IMR-90 (cell line): ENCODE measurements at regions not wholly inside any gene's neighbourhood (a gene's known extent, or its start where the extent isn't known, plus 50 kb on each side); places are given as distances from the start of the nearest gene placed in this dataset.

Experiments
- BHLHE40 ChIP-seq: fragments of 150-350 bp; IDR thresholded peaks from 2 replicates; pipeline ENCODE4 v1.6.1; 2016; ENCODE audit warnings: mild to moderate bottlenecking, low read depth, low read length
- CEBPB ChIP-seq: IDR thresholded peaks from 2 replicates; pipeline ENCODE4 v1.6.1; 2012; ENCODE audit warnings: low read depth, low read length, improper control_type of control experiment
- CTCF ChIP-seq: conservative IDR thresholded peaks from 2 replicates; pipeline ENCODE4 v1.5.1; 2012; ENCODE audit warnings: mild to moderate bottlenecking, low read depth, low read length, improper control_type of control experiment
- MAFK ChIP-seq: IDR thresholded peaks from 2 replicates; pipeline ENCODE4 v1.6.1; 2012; ENCODE audit warnings: low read depth, low read length, improper control_type of control experiment
- POLR2A ChIP-seq: IDR thresholded peaks from 2 replicates; pipeline ENCODE4 v1.6.1; 2012; ENCODE audit warnings: mild to moderate bottlenecking, low read depth, low read length
- RAD21 ChIP-seq: IDR thresholded peaks from 2 replicates; pipeline ENCODE4 v1.6.1; 2012; ENCODE audit warnings: low read length, improper control_type of control experiment
- RFX5 ChIP-seq: IDR thresholded peaks from 2 replicates; pipeline ENCODE4 v1.8.0; 2012; ENCODE audit warnings: low read depth, mild to moderate bottlenecking, low read length, moderate library complexity
- SMC3 ChIP-seq: fragments of 150-350 bp; IDR thresholded peaks from 2 replicates; pipeline ENCODE4 v1.6.1; 2016; ENCODE audit warnings: low read depth, mild to moderate bottlenecking, antibody characterized with exemption, low read length, moderate library complexity
- TF ChIP-seq, protein P1 (sequence below): fragments of 150-350 bp; IDR thresholded peaks from 2 replicates; pipeline ENCODE4 v1.6.1; 2017; ENCODE audit warnings: mild to moderate bottlenecking, antibody characterized with exemption, low read length, low read depth

DNA sequence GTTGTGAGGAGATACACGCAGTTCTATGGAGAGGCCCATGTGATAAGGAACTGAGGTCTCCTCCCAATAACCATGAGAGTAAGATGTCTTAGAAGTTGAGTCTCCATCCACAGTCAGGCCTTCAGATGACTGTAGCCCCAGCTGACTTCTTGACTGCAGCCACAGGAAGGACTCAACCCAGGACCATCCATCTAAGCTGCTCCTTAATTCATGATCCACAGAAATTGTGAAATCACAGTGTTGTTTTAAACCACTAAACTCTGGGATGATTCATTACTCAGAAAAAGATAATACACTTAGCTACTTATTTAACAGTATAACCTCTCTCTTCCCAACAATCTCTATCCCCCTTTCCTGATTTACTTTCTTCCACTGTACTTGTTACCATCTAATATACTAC lies 173.3 kb downstream of the ALDH1A2 start:
- TF ChIP-seq CTCF (no peak), BHLHE40 (no peak), CEBPB (no peak), SMC3 (no peak), POLR2A (no peak), RAD21 (no peak), MAFK (no peak), RFX5 (no peak)
- TF ChIP-seq, protein P1, sequence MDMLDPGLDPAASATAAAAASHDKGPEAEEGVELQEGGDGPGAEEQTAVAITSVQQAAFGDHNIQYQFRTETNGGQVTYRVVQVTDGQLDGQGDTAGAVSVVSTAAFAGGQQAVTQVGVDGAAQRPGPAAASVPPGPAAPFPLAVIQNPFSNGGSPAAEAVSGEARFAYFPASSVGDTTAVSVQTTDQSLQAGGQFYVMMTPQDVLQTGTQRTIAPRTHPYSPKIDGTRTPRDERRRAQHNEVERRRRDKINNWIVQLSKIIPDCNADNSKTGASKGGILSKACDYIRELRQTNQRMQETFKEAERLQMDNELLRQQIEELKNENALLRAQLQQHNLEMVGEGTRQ, result no peak
